ENCODE measurements at regions not wholly inside any gene's neighbourhood (a gene's known extent, or its start where the extent isn't known, plus 50 kb on each side); places are given as distances from the start of the nearest gene placed in this dataset.

DNA sequence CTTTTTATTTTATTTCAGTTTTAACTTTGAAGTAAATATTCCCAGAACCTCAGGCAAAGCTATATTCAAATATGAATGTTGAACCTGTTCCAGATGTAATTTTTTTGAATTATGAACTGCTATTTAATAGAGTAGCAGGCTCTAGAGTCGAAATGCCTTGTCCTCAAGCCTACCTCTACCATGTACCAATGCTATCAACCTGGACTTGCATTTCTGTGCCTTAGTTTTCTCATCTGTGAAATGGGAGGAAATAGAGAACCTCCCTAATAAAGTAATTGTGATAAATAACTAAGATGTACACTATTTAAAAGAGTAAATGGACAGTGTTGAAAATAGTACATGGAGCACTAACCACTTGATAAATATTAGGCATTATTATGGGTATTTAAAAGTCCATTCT is 551.6 kb upstream of the JARID2 start:
- H3K79me2 ChIP-seq (ENCODE audit: insufficient read depth, low read length) = no peaks in the 10 kb centered on the region
- Mint-ChIP-seq H3K36me3 (ENCODE audit: insufficient read depth in 1 of 3, low read depth in 3 of 3) (no peaks in the 10 kb centered on the region), H3K27ac (no peak overlapping the region)

More for the DNA sequence above, 551.6 kb upstream of the JARID2 start:
- no peaks in the 10 kb centered on the region for H3K79me1 ChIP-seq (ENCODE audit: insufficient read depth, low read depth, low read length, poor library complexity, severe bottlenecking)
- H4K91ac ChIP-seq (ENCODE audit: insufficient read length, low read depth, low read length) = no peak overlapping the region
- H3K18ac ChIP-seq (ENCODE audit: insufficient read length, low read depth, low read length) = no peak overlapping the region
- no peak overlapping the region for H2BK12ac ChIP-seq (ENCODE audit: insufficient read length, low read depth, low read length)
- no peaks in the 10 kb centered on the region; the same call in 1 of the 2 replicates for H3K4me1 ChIP-seq (ENCODE audit: insufficient read depth, low read length)
- H3K14ac ChIP-seq (ENCODE audit: insufficient read depth, low read length) = no peak overlapping the region
- no peak overlapping the region for H3K23ac ChIP-seq (ENCODE audit: insufficient read length, low read depth, low read length)
- Mint-ChIP-seq H3K4me3 (no peak overlapping the region), H3K4me1 (peaks cover 9% of the 10 kb centered on the region in 2 experiments), H3K27me3 (ENCODE audit: low read depth) (no peaks in the 10 kb centered on the region), H3K9me3 (no peaks in the 10 kb centered on the region)
- H2BK120ac ChIP-seq (ENCODE audit: low read depth, low read length, poor library complexity, severe bottlenecking) = no peak overlapping the region
- TF ChIP-seq, protein P1, sequence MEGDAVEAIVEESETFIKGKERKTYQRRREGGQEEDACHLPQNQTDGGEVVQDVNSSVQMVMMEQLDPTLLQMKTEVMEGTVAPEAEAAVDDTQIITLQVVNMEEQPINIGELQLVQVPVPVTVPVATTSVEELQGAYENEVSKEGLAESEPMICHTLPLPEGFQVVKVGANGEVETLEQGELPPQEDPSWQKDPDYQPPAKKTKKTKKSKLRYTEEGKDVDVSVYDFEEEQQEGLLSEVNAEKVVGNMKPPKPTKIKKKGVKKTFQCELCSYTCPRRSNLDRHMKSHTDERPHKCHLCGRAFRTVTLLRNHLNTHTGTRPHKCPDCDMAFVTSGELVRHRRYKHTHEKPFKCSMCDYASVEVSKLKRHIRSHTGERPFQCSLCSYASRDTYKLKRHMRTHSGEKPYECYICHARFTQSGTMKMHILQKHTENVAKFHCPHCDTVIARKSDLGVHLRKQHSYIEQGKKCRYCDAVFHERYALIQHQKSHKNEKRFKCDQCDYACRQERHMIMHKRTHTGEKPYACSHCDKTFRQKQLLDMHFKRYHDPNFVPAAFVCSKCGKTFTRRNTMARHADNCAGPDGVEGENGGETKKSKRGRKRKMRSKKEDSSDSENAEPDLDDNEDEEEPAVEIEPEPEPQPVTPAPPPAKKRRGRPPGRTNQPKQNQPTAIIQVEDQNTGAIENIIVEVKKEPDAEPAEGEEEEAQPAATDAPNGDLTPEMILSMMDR (conservative IDR thresholded peaks at IDR 0.05) = no peak
- no CpG with 5 or more reads among the region's 1 CpG for WGBS (ENCODE audit: extremely low coverage, insufficient read length, low lambda C conversion rate)
- no peak for DNase-seq
- no peak overlapping the region for H2AFZ ChIP-seq (ENCODE audit: low read length)
- no peak overlapping the region for H3T11ph ChIP-seq (ENCODE audit: low read length)
- H3K27ac ChIP-seq (ENCODE audit: insufficient read length, low read depth, low read length) = no peak overlapping the region
- no peak overlapping the region for H2BK5ac ChIP-seq (ENCODE audit: insufficient read length, low read length)
- no peak overlapping the region for H2AK5ac ChIP-seq (ENCODE audit: insufficient read length, low read length)
- no peaks in the 10 kb centered on the region for H3K9me3 ChIP-seq (ENCODE audit: control insufficient read depth, low read depth, low read length)
- H4K8ac ChIP-seq (replicated peaks; ENCODE audit: insufficient read length, low read depth, low read length) = no peak overlapping the region
- no peaks in the 10 kb centered on the region for H3K27me3 ChIP-seq (ENCODE audit: insufficient read depth, low read length)
- no peaks in the 10 kb centered on the region for H3K23me2 ChIP-seq (ENCODE audit: insufficient read length, low read depth, low read length, poor library complexity, severe bottlenecking)
- H4K5ac ChIP-seq (ENCODE audit: insufficient read length, low read depth, low read length) = no peak overlapping the region
- H3K4me2 ChIP-seq (ENCODE audit: insufficient read depth, insufficient read length, low read length) = no peak overlapping the region
- H3K9ac ChIP-seq (ENCODE audit: extremely low read depth, insufficient read length, low read length) = no peak overlapping the region
- no peak overlapping the region for H3K56ac ChIP-seq (ENCODE audit: insufficient read length, low read depth, low read length)
- no peak overlapping the region for H3K4ac ChIP-seq (ENCODE audit: low read depth, low read length)
- H2BK15ac ChIP-seq (ENCODE audit: low read depth, low read length) = no peak overlapping the region
- H4K20me1 ChIP-seq (ENCODE audit: control insufficient read depth, insufficient read depth, insufficient read length) = no peaks in the 10 kb centered on the region
- H2BK20ac ChIP-seq (ENCODE audit: low read depth, low read length, poor library complexity, severe bottlenecking) = no peak overlapping the region
